ENCODE measurements at regions not wholly inside any gene's neighbourhood (a gene's known extent, or its start where the extent isn't known, plus 50 kb on each side); places are given as distances from the start of the nearest gene placed in this dataset.
"Not testable (repeated sequence)": the region's sequence is repeated elsewhere in the genome, so short reads cannot be mapped to it uniquely, and the experiment has no call there.

DNA sequence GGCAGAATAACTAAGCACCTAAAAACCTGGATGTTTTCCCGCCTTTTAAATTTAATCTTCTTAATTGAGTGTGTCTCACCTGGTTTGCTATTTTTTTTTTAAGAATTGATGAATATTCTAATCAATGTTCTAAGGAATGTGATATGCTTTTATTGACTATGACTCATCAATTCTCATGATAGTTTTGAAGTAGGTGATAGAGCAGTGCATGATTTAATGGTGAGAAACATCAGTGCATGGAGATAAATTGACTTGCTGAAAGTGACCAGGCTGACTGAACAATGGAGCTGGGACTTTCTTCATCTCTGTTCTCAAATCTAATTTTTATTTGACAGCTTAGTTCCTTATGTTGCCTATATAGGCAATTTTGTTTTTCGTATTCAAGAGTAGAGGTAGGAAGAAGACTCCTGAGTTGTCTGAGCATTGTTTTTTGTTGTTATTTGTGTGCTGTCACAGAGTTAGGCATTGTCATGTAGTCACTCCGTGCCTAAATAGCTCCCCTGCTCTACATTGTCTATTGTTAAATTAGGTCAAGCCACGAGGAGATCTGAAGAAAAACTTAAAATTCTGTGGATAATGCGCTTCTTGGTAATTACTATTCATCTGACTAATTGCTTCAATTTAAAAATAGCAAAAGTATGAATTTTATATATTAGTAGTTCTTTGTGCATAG lies 59.0 kb upstream of the NUTM2F start:
- not testable (repeated sequence) for DNase-seq (ENCODE audit: low spot score); H3K4me3 ChIP-seq; H3K27ac ChIP-seq

DNA sequence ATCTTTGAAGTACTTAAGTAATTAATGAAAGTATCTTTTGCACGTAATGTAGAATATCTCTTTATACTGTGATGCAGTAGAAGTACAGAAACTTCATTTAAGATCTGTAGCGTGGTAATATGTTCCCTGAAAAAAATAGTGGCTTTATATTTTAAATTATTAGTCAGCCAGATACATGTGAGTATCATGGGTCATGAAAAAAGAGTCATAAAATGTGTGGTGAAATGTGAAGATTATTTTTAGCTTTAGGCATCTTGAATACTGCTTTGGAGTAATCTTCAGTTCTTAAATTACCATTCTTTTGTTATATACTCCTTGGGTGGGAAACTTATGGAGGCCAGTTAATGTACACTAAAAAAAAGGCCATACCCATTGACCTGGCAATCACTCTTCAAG lies 59.6 kb upstream of the NUTM2F start:
- not testable (repeated sequence) for H3K4me3 ChIP-seq; H3K27ac ChIP-seq; DNase-seq (ENCODE audit: low spot score)

DNA sequence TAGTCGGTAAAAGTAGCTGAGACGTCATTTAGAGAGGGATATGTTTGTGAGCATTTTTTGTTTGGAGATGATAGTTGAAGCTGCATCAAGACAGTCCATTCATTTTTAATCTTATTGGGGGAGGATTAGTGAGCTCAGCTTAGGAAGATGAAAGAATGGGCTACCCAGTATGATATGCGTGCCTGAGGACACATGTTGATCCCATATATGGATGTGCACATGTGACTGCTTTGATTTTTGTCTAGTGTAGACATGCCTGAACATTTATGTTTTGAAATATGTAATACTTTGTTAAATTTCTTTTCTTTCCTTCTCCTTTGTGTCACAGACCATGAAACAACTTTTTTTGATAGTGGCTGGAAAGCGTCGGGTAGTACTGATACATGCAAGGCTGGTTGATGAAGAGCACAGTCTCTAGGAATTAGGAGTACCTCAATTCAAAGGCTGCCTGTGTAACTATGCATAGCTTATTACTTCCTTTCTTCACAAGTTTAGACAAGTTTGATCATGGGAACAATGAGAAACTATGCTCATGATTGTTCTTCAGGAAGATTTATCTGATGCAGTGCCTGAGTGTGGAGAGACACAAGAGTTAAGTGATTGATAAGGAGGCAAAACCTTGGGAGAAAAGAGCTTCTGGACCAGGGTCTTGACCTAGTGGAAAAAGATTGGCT lies 62.1 kb upstream of the NUTM2F start:
- not testable (repeated sequence) for H3K27ac ChIP-seq; DNase-seq (ENCODE audit: low spot score); H3K4me3 ChIP-seq

DNA sequence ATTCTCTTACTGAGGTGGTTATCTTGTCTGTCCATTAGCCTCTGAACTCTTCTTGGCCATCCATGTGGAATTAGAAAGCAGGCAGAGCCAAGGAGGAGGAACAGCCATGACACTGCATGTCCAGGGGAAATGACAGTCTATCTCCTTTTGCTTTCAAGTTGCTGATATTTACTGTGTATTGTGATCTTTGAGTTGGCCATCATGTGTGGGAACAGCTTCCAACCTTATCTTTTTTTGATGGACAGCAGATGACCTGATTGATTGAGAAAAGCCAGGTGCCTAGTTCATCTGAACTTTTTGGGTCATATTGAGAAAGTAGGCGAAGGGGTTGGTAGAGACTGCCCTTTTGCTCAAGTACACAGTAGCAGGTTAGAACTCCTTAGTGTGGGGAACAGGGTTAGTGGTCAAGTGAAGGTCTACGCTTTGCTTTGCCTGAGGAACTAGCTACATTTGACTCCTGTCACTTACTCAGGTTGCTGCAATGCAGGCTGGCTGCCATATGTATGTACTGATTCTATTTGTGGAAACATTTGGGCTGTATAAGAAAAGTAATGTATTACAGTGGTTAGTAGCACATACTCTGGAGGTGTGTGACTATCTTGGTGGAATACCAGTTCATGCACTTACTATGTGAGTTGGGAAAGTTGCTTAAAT lies 64.7 kb upstream of the NUTM2F start:
- not testable (repeated sequence) for H3K27ac ChIP-seq; DNase-seq (ENCODE audit: low spot score); H3K4me3 ChIP-seq

DNA sequence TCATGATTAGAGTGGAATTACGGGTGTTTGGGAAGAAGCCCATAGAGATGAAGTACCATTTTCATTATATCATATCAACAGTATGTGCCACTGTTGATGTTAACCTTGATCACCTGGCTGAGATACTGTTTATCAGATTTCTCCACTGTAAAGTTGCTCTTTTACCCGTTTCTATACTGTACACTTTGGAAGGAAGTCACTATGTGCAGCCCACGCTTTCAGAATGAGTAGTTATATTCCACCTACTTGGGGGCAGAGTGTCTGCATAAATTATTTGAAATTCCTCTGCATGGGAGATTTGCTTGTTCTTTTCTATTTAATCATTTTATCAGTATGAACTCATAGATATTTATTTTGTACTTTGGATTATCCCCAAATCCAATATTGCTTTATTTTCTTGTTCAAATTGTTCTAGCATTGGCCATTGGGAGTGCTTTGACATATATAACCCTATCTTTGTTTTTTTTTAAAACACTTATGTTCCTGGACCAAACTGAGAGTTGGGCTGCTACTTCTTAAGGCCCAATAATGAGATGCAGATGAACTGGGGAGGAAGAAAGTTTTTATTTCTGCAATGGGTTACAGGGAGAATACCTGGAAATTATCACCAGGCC lies 69.4 kb upstream of the NUTM2F start:
- H3K4me3 ChIP-seq; H3K27ac ChIP-seq; DNase-seq (ENCODE audit: low spot score): not testable (repeated sequence)

DNA sequence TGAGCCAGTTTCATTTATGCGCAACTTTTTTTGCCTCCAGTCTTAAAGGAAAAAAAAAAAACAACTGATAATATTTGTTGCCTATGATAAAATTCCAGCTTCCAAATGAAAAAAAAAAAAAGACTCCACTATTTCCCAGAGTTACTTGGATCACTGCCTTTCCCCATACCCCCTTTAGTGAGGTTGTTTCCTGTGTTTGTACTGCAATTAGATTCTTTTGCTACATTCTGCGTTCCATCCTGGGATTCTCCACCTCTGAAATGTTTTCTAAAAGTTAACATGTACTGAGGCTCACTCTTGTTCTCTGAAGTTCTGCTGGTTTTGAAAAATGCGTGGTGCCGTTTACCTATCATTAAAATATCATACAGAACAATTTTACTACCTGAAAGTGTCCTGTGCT lies 72.0 kb upstream of the NUTM2F start:
- H3K27ac ChIP-seq; H3K4me3 ChIP-seq; DNase-seq (ENCODE audit: low spot score): not testable (repeated sequence)

DNA sequence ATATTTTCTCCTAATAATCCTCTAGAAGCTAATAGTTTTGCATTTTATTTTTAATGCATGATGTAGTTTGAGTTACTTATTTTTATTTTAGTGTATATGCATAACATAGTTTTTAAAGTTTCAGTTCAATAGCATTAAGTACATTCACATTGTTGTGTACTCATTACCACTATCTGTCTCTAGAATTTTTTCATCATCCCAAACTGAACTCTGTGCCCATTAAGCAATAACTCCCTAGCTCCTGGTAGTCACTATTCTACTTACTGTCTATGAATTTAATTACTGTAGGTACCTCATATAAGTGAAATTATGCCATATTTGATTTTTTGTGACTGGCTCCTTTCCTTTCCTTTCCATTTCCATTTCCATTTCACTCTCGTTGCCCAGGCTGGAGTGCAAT lies 74.4 kb upstream of the NUTM2F start:
- not testable (repeated sequence) for H3K4me3 ChIP-seq; DNase-seq (ENCODE audit: low spot score)
- H3K27ac ChIP-seq, result peak overlapping the region in 1 of 2 donors; percentile 38

DNA sequence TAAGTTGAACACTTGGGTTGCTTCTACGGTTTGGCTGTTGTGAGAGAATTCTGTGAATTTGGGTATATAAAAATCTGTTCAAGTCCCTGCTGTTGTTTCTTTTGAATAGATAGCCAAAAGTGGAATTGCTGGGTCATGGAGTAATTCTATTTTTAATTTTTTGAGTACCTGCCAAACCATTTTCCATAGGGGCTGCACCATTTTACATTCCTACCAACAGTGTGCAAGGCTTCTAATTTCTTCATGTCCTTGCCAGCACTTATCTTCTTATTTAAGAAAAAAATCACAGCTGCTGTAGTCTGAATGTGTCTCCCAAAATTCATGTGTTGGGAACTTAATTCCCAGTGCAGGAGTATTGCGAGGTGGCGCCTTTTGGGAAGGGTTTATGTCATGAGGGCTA lies 75.1 kb upstream of the NUTM2F start:
- DNase-seq (ENCODE audit: low spot score), result not testable (repeated sequence)
- peak overlapping the region; percentile 28 to 76 for H3K27ac ChIP-seq

DNA sequence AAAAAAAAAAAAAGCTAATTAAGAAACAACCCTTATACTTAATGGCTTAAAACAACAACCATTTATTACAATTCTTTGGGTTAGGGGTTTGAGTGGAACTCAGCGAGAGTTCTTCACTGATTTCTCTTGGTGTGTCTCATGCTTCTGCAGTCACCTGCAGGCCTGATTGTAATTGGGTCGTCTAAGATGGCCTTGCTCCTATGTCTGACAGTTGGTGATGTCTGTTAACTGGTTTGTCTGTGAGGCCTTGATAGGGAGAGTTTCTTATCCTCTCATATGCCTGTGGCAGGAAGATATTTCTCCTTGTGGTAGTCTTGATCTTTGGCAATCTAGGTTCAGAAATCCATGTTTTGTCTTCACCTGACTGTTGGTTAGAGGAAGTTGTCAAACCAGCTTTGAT lies 85.2 kb upstream of the NUTM2F start:
- H3K4me3 ChIP-seq; DNase-seq (ENCODE audit: low spot score); H3K27ac ChIP-seq: not testable (repeated sequence)

More for the DNA sequence above, 75.1 kb upstream of the NUTM2F start:
- not testable (repeated sequence) for H3K4me3 ChIP-seq

DNA sequence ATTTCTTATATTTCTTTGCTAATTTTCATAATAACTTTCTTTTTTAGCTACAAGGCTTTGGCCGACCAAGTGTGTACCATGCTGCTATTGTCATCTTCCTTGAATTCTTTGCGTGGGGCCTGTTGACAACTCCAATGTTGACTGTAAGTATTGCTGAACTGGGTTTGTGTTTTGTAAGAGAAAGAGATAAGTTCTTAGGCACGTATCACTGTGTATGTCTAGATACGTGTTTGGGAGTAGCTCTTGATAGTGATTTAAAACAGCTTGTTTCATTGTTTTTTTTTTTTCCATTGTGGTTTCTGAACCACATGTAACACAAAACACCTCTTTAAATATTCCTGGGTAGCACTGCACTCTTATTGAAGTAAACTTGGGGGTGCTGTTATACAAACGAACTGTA lies 86.7 kb upstream of the NUTM2F start:
- not testable (repeated sequence) for H3K4me3 ChIP-seq; H3K27ac ChIP-seq; DNase-seq (ENCODE audit: low spot score)

DNA sequence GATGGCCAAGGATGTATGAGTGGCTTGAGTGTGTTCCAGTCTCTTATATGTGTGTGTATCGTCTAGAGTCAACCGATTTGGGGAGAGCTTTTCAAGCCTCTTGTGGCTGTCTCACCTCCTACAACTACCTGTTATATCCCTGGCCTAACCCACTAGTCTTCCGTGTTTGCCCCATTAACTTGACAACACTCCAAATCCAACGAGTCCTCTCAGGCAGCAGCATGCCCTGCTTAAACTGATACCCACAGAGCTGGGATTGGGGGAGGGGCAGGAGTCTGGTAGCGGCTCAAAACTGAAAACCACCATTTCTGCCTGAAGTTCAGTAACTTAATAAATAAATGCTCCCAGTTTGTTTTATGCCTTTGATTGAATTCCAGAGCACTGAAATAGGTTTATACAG lies 91.7 kb upstream of the NUTM2F start:
- not testable (repeated sequence) for H3K4me3 ChIP-seq; H3K27ac ChIP-seq; DNase-seq (ENCODE audit: low spot score)

DNA sequence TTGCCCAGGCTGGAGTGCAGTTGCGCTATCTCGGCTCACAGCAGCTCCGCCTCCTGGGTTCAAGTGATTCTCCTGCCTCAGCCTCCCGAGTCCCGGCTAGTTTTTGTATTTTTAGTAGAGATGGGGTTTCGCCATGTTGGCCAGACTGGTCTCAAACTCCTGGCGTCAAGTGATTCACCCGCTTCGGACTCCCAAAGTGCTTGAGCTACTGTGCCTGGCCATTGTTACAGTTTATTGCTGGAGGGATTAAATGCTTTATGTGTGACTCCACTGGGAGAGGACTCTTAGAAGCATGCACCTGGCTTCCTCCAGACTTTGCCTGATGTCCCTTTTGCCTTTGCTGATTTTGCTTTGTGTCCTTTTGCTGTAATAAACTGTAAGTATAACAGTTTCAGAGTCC lies 93.5 kb upstream of the NUTM2F start:
- DNase-seq (ENCODE audit: low spot score); H3K4me3 ChIP-seq; H3K27ac ChIP-seq: not testable (repeated sequence)

DNA sequence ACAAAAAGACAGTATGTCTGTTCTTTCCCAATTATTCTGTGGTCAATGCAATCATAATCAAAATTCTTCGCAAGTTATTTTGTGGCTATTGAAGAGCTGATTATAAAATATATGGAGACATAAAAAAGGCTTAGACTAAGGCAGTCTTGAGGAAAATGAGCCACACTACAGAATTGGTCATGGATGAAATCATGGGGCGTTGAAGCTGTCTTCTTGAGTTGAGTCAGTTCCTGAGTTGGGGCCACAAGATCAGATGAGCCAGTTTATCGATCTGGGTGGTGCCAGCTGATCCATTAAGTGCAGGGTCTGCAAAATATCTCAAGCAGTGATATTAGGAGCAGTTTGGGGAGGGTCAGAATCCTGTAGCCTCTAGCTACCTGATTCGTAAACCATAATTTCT lies 96.9 kb upstream of the NUTM2F start:
- not testable (repeated sequence) for H3K27ac ChIP-seq

DNA sequence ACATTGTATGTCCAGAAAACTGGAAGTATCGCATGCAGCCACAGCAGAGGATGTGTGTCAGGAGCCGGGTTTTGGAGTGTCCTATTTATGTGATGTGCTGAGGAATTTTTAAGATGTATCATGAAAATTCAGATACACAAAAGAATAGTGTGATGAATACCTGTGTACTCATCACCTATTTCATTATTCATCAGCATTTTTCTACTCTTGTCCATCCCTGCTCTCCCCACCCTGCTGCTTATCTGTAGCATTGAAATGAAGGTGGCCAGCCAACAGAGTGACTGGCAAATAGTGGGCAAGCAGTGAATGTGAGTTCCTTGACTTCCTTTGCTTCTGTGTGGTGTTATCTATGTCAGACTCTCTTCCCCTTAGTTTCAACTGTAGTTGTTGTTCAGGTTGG lies 108.7 kb upstream of the NUTM2F start:
- DNase-seq (ENCODE audit: low spot score); H3K4me3 ChIP-seq: not testable (repeated sequence)

More for the DNA sequence above, 96.9 kb upstream of the NUTM2F start:
- H3K4me3 ChIP-seq; DNase-seq (ENCODE audit: low spot score): not testable (repeated sequence)

DNA sequence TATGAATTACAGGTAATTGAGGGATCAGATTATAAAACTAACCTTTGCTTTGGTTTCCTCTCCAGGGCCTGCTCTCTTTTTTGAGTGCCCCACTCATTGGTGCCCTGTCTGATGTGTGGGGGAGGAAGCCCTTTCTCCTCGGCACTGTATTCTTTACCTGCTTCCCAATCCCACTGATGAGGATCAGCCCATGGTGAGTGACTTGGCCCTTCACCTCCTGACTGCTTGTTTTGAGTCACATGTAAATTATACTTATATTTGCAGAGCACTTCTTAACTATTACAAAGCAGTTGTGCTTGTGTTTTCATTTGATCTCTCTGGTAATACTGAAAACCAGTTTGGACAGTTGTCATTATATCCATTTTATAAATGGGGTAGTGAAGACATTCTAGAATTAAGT lies 109.9 kb upstream of the NUTM2F start:
- H3K27ac ChIP-seq; DNase-seq (ENCODE audit: low spot score); H3K4me3 ChIP-seq: not testable (repeated sequence)

More for the DNA sequence above, 108.7 kb upstream of the NUTM2F start:
- not testable (repeated sequence) for H3K27ac ChIP-seq

DNA sequence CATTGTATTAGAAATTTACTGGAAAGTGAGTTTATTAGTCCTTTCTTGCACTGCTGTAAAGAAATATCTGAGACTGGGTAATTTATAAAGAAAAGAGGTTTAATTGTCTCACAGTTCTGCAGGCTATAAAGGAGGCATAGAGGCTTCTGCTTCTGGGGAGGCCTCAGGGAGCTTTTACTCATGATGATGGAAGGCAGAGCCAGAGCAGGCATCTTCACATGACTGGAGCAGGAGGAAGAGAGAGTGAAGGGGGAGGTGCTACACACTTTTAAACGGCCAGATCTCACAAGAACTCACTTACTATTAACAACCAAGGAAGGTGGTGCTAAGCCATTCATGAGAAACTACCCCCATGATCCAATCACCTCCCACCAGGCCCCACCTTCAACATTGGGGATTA lies 112.7 kb upstream of the NUTM2F start:
- not testable (repeated sequence) for H3K4me3 ChIP-seq; DNase-seq (ENCODE audit: low spot score)

More for the DNA sequence above, 112.7 kb upstream of the NUTM2F start:
- not testable (repeated sequence) for H3K27ac ChIP-seq
